ENCODE measurements at regions not wholly inside any gene's neighbourhood (a gene's known extent, or its start where the extent isn't known, plus 50 kb on each side); places are given as distances from the start of the nearest gene placed in this dataset.
"Not testable (repeated sequence)": the region's sequence is repeated elsewhere in the genome, so short reads cannot be mapped to it uniquely, and the experiment has no call there.

GRCh38 chr20:29764922-29765610 is 1492.4 kb upstream of the DEFB115 start:
- H3K36me3 ChIP-seq (ENCODE audit: control insufficient read depth in 4 of 4, insufficient read depth in 3 of 4, low read depth in 1 of 4, low read length in 3 of 4); DNase-seq (ENCODE audit: low spot score); H3K4me1 ChIP-seq (ENCODE audit: control insufficient read depth in 4 of 4, insufficient read depth in 4 of 4, low read length in 3 of 4); H3K27ac ChIP-seq (ENCODE audit: low read depth in 1 of 2, low read length in 2 of 2); H3K27me3 ChIP-seq (ENCODE audit: control insufficient read depth in 4 of 4, insufficient read depth in 4 of 4, low read length in 3 of 4); H3K9ac ChIP-seq (ENCODE audit: low read depth in 1 of 2, low read length in 2 of 2); H3K4me3 ChIP-seq (ENCODE audit: low read depth in 1 of 3, low read length in 3 of 3); H3K9me3 ChIP-seq (ENCODE audit: control insufficient read depth in 4 of 4, low read length in 3 of 4): not testable (repeated sequence)
- WGBS, result 21% methylated on average over 25 of the region's 25 CpGs
- TF ChIP-seq RAD21 (IDR thresholded peaks at IDR 0.05), result peak in 1 of 2 donors; percentile 43

DNA sequence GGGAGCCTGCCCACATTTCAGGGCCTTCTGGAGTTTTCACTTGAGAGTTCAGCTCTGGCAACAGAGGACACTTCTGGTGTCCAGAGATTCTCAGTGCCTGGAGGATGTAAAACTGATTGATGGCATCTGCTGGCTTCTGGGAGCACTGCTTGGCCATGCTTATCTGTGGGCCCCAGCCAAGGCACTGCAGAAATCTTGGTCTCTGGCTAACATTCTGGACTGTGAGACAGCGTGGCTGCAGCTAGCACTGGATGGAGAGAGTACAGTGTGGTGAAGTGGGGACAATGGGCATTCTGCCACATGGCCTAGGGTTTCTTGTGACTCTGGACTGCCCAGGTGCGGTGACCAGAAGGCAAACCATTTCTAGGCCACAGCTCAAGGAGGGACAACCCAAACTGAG is 1479.4 kb upstream of the DEFB115 start:
- whole genome bisulfite sequencing, result 29% methylated on average over 2 of the region's 2 CpGs
- H3K27me3 ChIP-seq (ENCODE audit: control insufficient read depth in 4 of 4, insufficient read depth in 4 of 4, low read length in 3 of 4); H3K27ac ChIP-seq (ENCODE audit: low read depth in 1 of 2, low read length in 2 of 2); H3K9ac ChIP-seq (ENCODE audit: low read depth in 1 of 2, low read length in 2 of 2); H3K4me1 ChIP-seq (ENCODE audit: control insufficient read depth in 4 of 4, insufficient read depth in 4 of 4, low read length in 3 of 4); DNase-seq (ENCODE audit: low spot score); H3K4me3 ChIP-seq (ENCODE audit: low read depth in 1 of 3, low read length in 3 of 3); H3K9me3 ChIP-seq (ENCODE audit: control insufficient read depth in 4 of 4, low read length in 3 of 4); H3K36me3 ChIP-seq (ENCODE audit: control insufficient read depth in 4 of 4, insufficient read depth in 3 of 4, low read depth in 1 of 4, low read length in 3 of 4): not testable (repeated sequence)

GRCh38 chr20:29781217-29781616 is 1476.2 kb upstream of the DEFB115 start:
- not testable (repeated sequence) for DNase-seq (ENCODE audit: low spot score); H3K36me3 ChIP-seq (ENCODE audit: control insufficient read depth in 4 of 4, insufficient read depth in 3 of 4, low read depth in 1 of 4, low read length in 3 of 4); H3K27ac ChIP-seq (ENCODE audit: low read depth in 1 of 2, low read length in 2 of 2); H3K9me3 ChIP-seq (ENCODE audit: control insufficient read depth in 4 of 4, low read length in 3 of 4); H3K4me1 ChIP-seq (ENCODE audit: control insufficient read depth in 4 of 4, insufficient read depth in 4 of 4, low read length in 3 of 4); H3K4me3 ChIP-seq (ENCODE audit: low read depth in 1 of 3, low read length in 3 of 3); H3K27me3 ChIP-seq (ENCODE audit: control insufficient read depth in 4 of 4, insufficient read depth in 4 of 4, low read length in 3 of 4); H3K9ac ChIP-seq (ENCODE audit: low read depth in 1 of 2, low read length in 2 of 2)
- 74% methylated on average over 7 of the region's 7 CpGs for WGBS

GRCh38 chr20:29781891-29782290 is 1475.6 kb upstream of the DEFB115 start:
- H3K4me3 ChIP-seq (ENCODE audit: low read depth in 1 of 3, low read length in 3 of 3); H3K9ac ChIP-seq (ENCODE audit: low read depth in 1 of 2, low read length in 2 of 2); H3K27me3 ChIP-seq (ENCODE audit: control insufficient read depth in 4 of 4, insufficient read depth in 4 of 4, low read length in 3 of 4); H3K36me3 ChIP-seq (ENCODE audit: control insufficient read depth in 4 of 4, insufficient read depth in 3 of 4, low read depth in 1 of 4, low read length in 3 of 4); H3K4me1 ChIP-seq (ENCODE audit: control insufficient read depth in 4 of 4, insufficient read depth in 4 of 4, low read length in 3 of 4); H3K9me3 ChIP-seq (ENCODE audit: control insufficient read depth in 4 of 4, low read length in 3 of 4); H3K27ac ChIP-seq (ENCODE audit: low read depth in 1 of 2, low read length in 2 of 2); DNase-seq (ENCODE audit: low spot score): not testable (repeated sequence)
- 66% methylated on average over 8 of the region's 8 CpGs for WGBS

- H3K9me3 ChIP-seq (ENCODE audit: control insufficient read depth in 4 of 4, low read length in 3 of 4); H3K9ac ChIP-seq (ENCODE audit: low read depth in 1 of 2, low read length in 2 of 2); DNase-seq (ENCODE audit: low spot score); H3K27ac ChIP-seq (ENCODE audit: low read depth in 1 of 2, low read length in 2 of 2); H3K27me3 ChIP-seq (ENCODE audit: control insufficient read depth in 4 of 4, insufficient read depth in 4 of 4, low read length in 3 of 4); H3K36me3 ChIP-seq (ENCODE audit: control insufficient read depth in 4 of 4, insufficient read depth in 3 of 4, low read depth in 1 of 4, low read length in 3 of 4); H3K4me3 ChIP-seq (ENCODE audit: low read depth in 1 of 3, low read length in 3 of 3); H3K4me1 ChIP-seq (ENCODE audit: control insufficient read depth in 4 of 4, insufficient read depth in 4 of 4, low read length in 3 of 4): not testable (repeated sequence)
- 80% methylated on average over 16 of the region's 16 CpGs for WGBS
Measured at GRCh38 chr20:29787456-29787855, 1470.0 kb upstream of the DEFB115 start.

DNA sequence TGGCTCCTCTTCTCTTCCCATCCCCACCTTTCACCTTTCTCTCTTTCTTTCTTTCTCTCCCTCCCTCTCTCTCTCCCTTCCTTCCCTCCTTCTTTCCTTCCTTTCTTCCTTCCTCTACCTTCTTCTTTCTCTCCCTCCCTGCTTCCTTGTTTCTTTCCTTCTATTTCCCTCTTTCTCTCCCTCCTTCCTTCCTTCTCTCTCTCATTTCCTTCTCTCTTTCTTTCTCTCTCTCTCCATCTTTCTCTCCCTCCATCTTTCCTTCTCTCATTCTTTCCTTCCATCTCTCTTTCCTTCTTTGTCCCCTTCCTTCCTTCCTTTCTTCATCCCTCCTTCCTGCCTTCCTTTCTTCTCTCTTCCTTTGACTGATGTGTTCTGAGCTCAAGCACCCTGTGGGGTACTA is 1467.0 kb upstream of the DEFB115 start:
- no peaks in the 10 kb centered on the region for H3K27me3 ChIP-seq (ENCODE audit: control insufficient read depth in 4 of 4, insufficient read depth in 4 of 4, low read length in 3 of 4)
- no peak overlapping the region for H3K27ac ChIP-seq (ENCODE audit: low read depth in 1 of 2, low read length in 2 of 2)
- no peaks in the 10 kb centered on the region for H3K4me1 ChIP-seq (ENCODE audit: control insufficient read depth in 4 of 4, insufficient read depth in 4 of 4, low read length in 3 of 4)
- H3K36me3 ChIP-seq (ENCODE audit: control insufficient read depth in 4 of 4, insufficient read depth in 3 of 4, low read depth in 1 of 4, low read length in 3 of 4), result no peaks in the 10 kb centered on the region
- no peaks in the 10 kb centered on the region for H3K9me3 ChIP-seq (ENCODE audit: control insufficient read depth in 4 of 4, low read length in 3 of 4)
- H3K4me3 ChIP-seq (ENCODE audit: low read depth in 1 of 3, low read length in 3 of 3), result no peak overlapping the region
- DNase-seq (ENCODE audit: low spot score), result no peak
- no peak overlapping the region for H3K9ac ChIP-seq (ENCODE audit: low read depth in 1 of 2, low read length in 2 of 2)
- TF ChIP-seq GABPA (IDR thresholded peaks at IDR 0.05 in 1 of 2, conservative IDR thresholded peaks at IDR 0.05 in 1 of 2), result no peak
- no peak for TF ChIP-seq RAD21 (IDR thresholded peaks at IDR 0.05)
- TF ChIP-seq RXRA (IDR thresholded peaks at IDR 0.05), result no peak

DNA sequence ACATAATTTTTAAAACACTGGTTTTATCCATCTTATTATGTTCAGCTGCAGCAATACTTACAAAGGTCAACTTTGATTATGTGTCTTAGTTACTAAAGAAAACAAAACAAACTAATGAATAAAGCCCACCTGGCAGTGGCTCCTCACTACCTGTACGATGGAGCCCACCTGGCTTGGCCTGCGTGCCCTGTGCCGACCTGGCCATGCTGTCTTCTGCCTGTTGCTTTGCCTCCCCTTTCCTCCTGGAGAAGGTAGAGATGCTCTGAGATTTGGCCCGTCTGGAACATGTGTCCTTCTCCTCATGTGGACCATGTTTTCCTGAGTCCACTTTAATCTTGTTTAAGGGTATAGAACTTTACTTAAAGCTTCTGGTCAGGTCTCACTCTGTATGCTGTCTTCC is 1426.0 kb upstream of the DEFB115 start:
- H3K36me3 ChIP-seq (ENCODE audit: control insufficient read depth in 4 of 4, insufficient read depth in 3 of 4, low read depth in 1 of 4, low read length in 3 of 4); DNase-seq (ENCODE audit: low spot score); H3K9ac ChIP-seq (ENCODE audit: low read depth in 1 of 2, low read length in 2 of 2); H3K4me3 ChIP-seq (ENCODE audit: low read depth in 1 of 3, low read length in 3 of 3); H3K27ac ChIP-seq (ENCODE audit: low read depth in 1 of 2, low read length in 2 of 2); H3K9me3 ChIP-seq (ENCODE audit: control insufficient read depth in 4 of 4, low read length in 3 of 4); H3K27me3 ChIP-seq (ENCODE audit: control insufficient read depth in 4 of 4, insufficient read depth in 4 of 4, low read length in 3 of 4); H3K4me1 ChIP-seq (ENCODE audit: control insufficient read depth in 4 of 4, insufficient read depth in 4 of 4, low read length in 3 of 4): not testable (repeated sequence)
- WGBS, result 45% methylated on average over 4 of the region's 4 CpGs

- H3K27ac ChIP-seq (ENCODE audit: low read depth in 1 of 2, low read length in 2 of 2); H3K27me3 ChIP-seq (ENCODE audit: control insufficient read depth in 4 of 4, insufficient read depth in 4 of 4, low read length in 3 of 4); H3K9ac ChIP-seq (ENCODE audit: low read depth in 1 of 2, low read length in 2 of 2); H3K36me3 ChIP-seq (ENCODE audit: control insufficient read depth in 4 of 4, insufficient read depth in 3 of 4, low read depth in 1 of 4, low read length in 3 of 4); H3K9me3 ChIP-seq (ENCODE audit: control insufficient read depth in 4 of 4, low read length in 3 of 4); H3K4me1 ChIP-seq (ENCODE audit: control insufficient read depth in 4 of 4, insufficient read depth in 4 of 4, low read length in 3 of 4); H3K4me3 ChIP-seq (ENCODE audit: low read depth in 1 of 3, low read length in 3 of 3); DNase-seq (ENCODE audit: low spot score): not testable (repeated sequence)
- WGBS, result 60% methylated on average over 6 of the region's 6 CpGs
Measured at GRCh38 chr20:29868014-29868413, 1389.5 kb upstream of the DEFB115 start.

Data from liver (tissue), 7 donors.